ENCODE measurements at regions not wholly inside any gene's neighbourhood (a gene's known extent, or its start where the extent isn't known, plus 50 kb on each side); places are given as distances from the start of the nearest gene placed in this dataset.

DNA sequence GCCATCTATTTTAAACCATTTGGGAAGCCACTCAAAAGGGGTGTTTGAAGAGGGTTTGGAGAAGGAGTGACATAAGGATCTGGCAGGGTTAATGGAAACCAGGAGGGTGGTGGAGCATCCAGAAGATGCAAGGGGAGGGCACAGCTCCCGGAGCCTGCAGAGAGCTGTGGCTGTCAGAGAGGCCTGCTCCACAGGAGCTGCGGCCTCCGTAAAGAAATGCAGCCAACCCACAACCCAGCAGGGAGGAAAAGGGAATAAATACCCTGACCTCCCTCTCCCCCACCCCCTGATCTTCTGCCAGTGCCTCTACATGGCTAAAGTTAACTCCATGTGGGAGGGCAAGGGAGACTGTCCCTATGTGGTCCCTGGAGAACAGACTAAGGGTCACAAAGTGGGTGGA is 567.1 kb upstream of the POU3F3 start (continued):
- TF ChIP-seq MAX (IDR thresholded peaks at IDR 0.05; ENCODE audit: low read depth) (no peak), NFIC (IDR thresholded peaks at IDR 0.05; ENCODE audit: borderline replicate concordance) (no peak)
- TF ChIP-seq, protein P1, sequence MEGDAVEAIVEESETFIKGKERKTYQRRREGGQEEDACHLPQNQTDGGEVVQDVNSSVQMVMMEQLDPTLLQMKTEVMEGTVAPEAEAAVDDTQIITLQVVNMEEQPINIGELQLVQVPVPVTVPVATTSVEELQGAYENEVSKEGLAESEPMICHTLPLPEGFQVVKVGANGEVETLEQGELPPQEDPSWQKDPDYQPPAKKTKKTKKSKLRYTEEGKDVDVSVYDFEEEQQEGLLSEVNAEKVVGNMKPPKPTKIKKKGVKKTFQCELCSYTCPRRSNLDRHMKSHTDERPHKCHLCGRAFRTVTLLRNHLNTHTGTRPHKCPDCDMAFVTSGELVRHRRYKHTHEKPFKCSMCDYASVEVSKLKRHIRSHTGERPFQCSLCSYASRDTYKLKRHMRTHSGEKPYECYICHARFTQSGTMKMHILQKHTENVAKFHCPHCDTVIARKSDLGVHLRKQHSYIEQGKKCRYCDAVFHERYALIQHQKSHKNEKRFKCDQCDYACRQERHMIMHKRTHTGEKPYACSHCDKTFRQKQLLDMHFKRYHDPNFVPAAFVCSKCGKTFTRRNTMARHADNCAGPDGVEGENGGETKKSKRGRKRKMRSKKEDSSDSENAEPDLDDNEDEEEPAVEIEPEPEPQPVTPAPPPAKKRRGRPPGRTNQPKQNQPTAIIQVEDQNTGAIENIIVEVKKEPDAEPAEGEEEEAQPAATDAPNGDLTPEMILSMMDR (IDR thresholded peaks at IDR 0.05) = no peak

GRCh38 chr2:104289651-104290565 is 564.0 kb upstream of the POU3F3 start:
- CTCF ChIA-PET = no interaction called here

GRCh38 chr2:104290566-104290891 is 563.4 kb upstream of the POU3F3 start:
- Histone ChIP-seq H4K20me1 (ENCODE audit: insufficient read depth) (no peaks in the 10 kb centered on the region), H3K27ac (ENCODE audit: low read depth in 2 of 2, low read length in 1 of 2) (no peak overlapping the region), H3K9me2 (no peaks in the 10 kb centered on the region), H3K27me3 (ENCODE audit: insufficient read depth) (no peaks in the 10 kb centered on the region), H3F3A (replicated peaks; ENCODE audit: insufficient read depth) (no peaks in the 10 kb centered on the region), H3K36me3 (replicated peaks in 1 of 2; ENCODE audit: control insufficient read depth in 1 of 2, insufficient read depth in 2 of 2, low read length in 1 of 2) (no peaks in the 10 kb centered on the region), H3K9me3 (peaks cover 7% of the 10 kb centered on the region; the same call in 1 of the 2 replicates), H2AFZ (ENCODE audit: low read depth) (no peak overlapping the region), H3K4me2 (no peak overlapping the region), H3K9ac (no peak overlapping the region), H3K79me2 (ENCODE audit: insufficient read depth) (no peaks in the 10 kb centered on the region), H3K4me3 (ENCODE audit: low read depth in 2 of 2, low read length in 1 of 2) (no peak overlapping the region), H3K4me1 (ENCODE audit: control insufficient read depth in 1 of 2, insufficient read depth in 2 of 2, low read depth in 1 of 2, low read length in 1 of 2) (no peaks in the 10 kb centered on the region)
- ChIA-PET POLR2A (no interaction called here), CTCF (no interaction called here)
- DNase-seq = no peak
- TF ChIP-seq NFIC (IDR thresholded peaks at IDR 0.05; ENCODE audit: borderline replicate concordance) (no peak), RFX5 (IDR thresholded peaks at IDR 0.05; ENCODE audit: low read length) (no peak), POLR2AphosphoS5 (IDR thresholded peaks at IDR 0.05; ENCODE audit: low read depth, low read length) (no peak), MEF2A (IDR thresholded peaks at IDR 0.05; ENCODE audit: borderline replicate concordance, low read depth) (no peak), YY1 (IDR thresholded peaks at IDR 0.05; ENCODE audit: low read depth) (no peak), EP300 (IDR thresholded peaks at IDR 0.05; ENCODE audit: borderline replicate concordance in 1 of 2, low read depth in 1 of 2, low read length in 1 of 2) (no peak), MAX (IDR thresholded peaks at IDR 0.05; ENCODE audit: low read depth) (no peak), SMC3 (IDR thresholded peaks at IDR 0.05; ENCODE audit: low read depth, low read length) (no peak), TAF1 (IDR thresholded peaks at IDR 0.05; ENCODE audit: borderline replicate concordance, low read depth, low read length) (no peak), FOSL2 (IDR thresholded peaks at IDR 0.05; ENCODE audit: borderline replicate concordance, low read depth) (no peak), RCOR1 (IDR thresholded peaks at IDR 0.05; ENCODE audit: low read length) (no peak), FOXM1 (IDR thresholded peaks at IDR 0.05; ENCODE audit: low read depth) (no peak), NRF1 (IDR thresholded peaks at IDR 0.05; ENCODE audit: low read depth, low read length) (no peak), FOXJ3 (CRISPR knock-in tag; IDR thresholded peaks at IDR 0.05) (no peak), RXRA (IDR thresholded peaks at IDR 0.05; ENCODE audit: borderline replicate concordance, low read depth) (no peak), RAD21 (IDR thresholded peaks at IDR 0.05; ENCODE audit: low read length) (no peak)
- TF ChIP-seq, protein P2, sequence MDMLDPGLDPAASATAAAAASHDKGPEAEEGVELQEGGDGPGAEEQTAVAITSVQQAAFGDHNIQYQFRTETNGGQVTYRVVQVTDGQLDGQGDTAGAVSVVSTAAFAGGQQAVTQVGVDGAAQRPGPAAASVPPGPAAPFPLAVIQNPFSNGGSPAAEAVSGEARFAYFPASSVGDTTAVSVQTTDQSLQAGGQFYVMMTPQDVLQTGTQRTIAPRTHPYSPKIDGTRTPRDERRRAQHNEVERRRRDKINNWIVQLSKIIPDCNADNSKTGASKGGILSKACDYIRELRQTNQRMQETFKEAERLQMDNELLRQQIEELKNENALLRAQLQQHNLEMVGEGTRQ (IDR thresholded peaks at IDR 0.05; ENCODE audit: borderline replicate concordance, low read depth, low read length) = no peak
- WGBS (ENCODE audit: low lambda C conversion rate) = 37% methylated on average over 3 of the region's 3 CpGs

More at GRCh38 chr2:104289651-104290565, 564.0 kb upstream of the POU3F3 start:
- Histone ChIP-seq H4K20me1 (ENCODE audit: insufficient read depth) (no peaks in the 10 kb centered on the region), H3K4me2 (no peak overlapping the region), H3K9ac (no peak overlapping the region), H3K4me3 (ENCODE audit: low read depth in 2 of 2, low read length in 1 of 2) (no peak overlapping the region), H3K79me2 (ENCODE audit: insufficient read depth) (no peaks in the 10 kb centered on the region), H3K27me3 (ENCODE audit: insufficient read depth) (no peaks in the 10 kb centered on the region), H3K9me2 (no peaks in the 10 kb centered on the region), H3K36me3 (replicated peaks in 1 of 2; ENCODE audit: control insufficient read depth in 1 of 2, insufficient read depth in 2 of 2, low read length in 1 of 2) (no peaks in the 10 kb centered on the region), H3F3A (replicated peaks; ENCODE audit: insufficient read depth) (no peaks in the 10 kb centered on the region), H2AFZ (ENCODE audit: low read depth) (no peak overlapping the region), H3K4me1 (ENCODE audit: control insufficient read depth in 1 of 2, insufficient read depth in 2 of 2, low read depth in 1 of 2, low read length in 1 of 2) (no peaks in the 10 kb centered on the region), H3K9me3 (peaks cover 2% of the 10 kb centered on the region; the same call in 1 of the 2 replicates), H3K27ac (ENCODE audit: low read depth in 2 of 2, low read length in 1 of 2) (no peak overlapping the region)
- WGBS (ENCODE audit: low lambda C conversion rate) = 32% methylated on average over 8 of the region's 8 CpGs
- no peak for DNase-seq
- TF ChIP-seq RXRA (IDR thresholded peaks at IDR 0.05; ENCODE audit: borderline replicate concordance, low read depth) (no peak), TCF12 (IDR thresholded peaks at IDR 0.05) (no peak), EZH2phosphoT487 (IDR thresholded peaks at IDR 0.05; ENCODE audit: borderline replicate concordance, low read depth) (no peak)
- POLR2A ChIA-PET = no interaction called here
